ENCODE measurements at regions not wholly inside any gene's neighbourhood (a gene's known extent, or its start where the extent isn't known, plus 50 kb on each side); places are given as distances from the start of the nearest gene placed in this dataset.

GRCh38 chr1:219379691-219380090, 206.0 kb downstream of the LYPLAL1 start:
- H3K4me3 ChIP-seq (ENCODE audit: low read depth, low read length): no peak overlapping the region
- no peak for DNase-seq
- H3K36me3 ChIP-seq: no peaks in the 10 kb centered on the region
- H3K27me3 ChIP-seq (ENCODE audit: insufficient read depth, low read depth, severe bottlenecking): no peaks in the 10 kb centered on the region
- H3K27ac ChIP-seq: no peak overlapping the region
- TF ChIP-seq, protein P1, sequence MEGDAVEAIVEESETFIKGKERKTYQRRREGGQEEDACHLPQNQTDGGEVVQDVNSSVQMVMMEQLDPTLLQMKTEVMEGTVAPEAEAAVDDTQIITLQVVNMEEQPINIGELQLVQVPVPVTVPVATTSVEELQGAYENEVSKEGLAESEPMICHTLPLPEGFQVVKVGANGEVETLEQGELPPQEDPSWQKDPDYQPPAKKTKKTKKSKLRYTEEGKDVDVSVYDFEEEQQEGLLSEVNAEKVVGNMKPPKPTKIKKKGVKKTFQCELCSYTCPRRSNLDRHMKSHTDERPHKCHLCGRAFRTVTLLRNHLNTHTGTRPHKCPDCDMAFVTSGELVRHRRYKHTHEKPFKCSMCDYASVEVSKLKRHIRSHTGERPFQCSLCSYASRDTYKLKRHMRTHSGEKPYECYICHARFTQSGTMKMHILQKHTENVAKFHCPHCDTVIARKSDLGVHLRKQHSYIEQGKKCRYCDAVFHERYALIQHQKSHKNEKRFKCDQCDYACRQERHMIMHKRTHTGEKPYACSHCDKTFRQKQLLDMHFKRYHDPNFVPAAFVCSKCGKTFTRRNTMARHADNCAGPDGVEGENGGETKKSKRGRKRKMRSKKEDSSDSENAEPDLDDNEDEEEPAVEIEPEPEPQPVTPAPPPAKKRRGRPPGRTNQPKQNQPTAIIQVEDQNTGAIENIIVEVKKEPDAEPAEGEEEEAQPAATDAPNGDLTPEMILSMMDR (IDR thresholded peaks at IDR 0.05; ENCODE audit: low read depth, low read length): no peak
- no peaks in the 10 kb centered on the region for H3K9me3 ChIP-seq (ENCODE audit: severe bottlenecking)

GRCh38 chr1:219374636-219375035, 201.0 kb downstream of the LYPLAL1 start:
- Histone ChIP-seq H3K4me3 (ENCODE audit: low read depth, low read length) (no peak overlapping the region), H3K9me3 (ENCODE audit: severe bottlenecking) (no peaks in the 10 kb centered on the region), H3K27me3 (ENCODE audit: insufficient read depth, low read depth, severe bottlenecking) (no peaks in the 10 kb centered on the region), H3K27ac (no peak overlapping the region), H3K36me3 (no peaks in the 10 kb centered on the region)
- DNase-seq: no peak
- TF ChIP-seq, protein P1 (IDR thresholded peaks at IDR 0.05; ENCODE audit: low read depth, low read length): no peak

DNA sequence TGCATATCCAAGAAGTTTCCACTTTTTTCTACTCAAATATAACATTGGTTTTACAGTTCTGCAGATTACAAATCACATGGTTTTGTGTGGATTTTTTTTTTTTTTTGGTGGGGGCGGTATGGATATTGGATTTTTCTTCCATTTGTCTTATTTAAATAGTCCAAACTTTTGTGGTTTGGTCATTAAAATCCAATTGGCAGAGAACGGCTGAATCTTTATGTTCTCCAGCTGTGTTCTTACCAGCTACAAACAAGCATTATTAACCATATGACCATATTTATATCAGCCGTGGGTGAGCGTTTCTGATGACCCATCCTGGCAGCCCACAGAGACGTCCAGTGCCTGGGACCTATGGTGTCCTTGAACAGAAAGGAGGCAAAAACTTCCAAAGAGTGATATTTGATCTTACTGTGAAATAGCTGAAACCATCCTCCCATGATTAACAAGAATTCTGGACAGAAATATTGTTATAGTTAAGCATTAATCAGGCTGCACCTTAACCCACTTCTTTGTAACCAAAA, 200.4 kb downstream of the LYPLAL1 start:
- Histone ChIP-seq H3K27me3 (ENCODE audit: insufficient read depth, low read depth, severe bottlenecking) (no peaks in the 10 kb centered on the region), H3K4me3 (ENCODE audit: low read depth, low read length) (no peak overlapping the region), H3K27ac (no peak overlapping the region), H3K9me3 (ENCODE audit: severe bottlenecking) (no peaks in the 10 kb centered on the region), H3K36me3 (no peaks in the 10 kb centered on the region)
- no peak for DNase-seq
- TF ChIP-seq, protein P1 (IDR thresholded peaks at IDR 0.05; ENCODE audit: low read depth, low read length): no peak

DNA sequence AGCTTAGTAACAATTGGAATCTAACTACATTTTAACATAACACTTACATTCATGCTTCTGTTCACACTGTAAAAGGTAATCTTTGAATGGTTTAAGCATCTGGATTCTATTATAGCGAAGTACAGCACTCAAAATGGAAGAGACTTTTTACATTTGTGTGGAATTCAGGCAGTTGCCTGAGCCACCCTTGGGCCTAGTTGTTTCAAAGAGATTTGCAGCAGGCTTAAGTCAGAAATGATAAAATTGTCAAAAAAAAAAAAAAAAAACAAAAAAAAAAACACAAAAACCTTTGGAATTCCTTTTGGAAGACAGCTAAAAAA, 199.9 kb downstream of the LYPLAL1 start:
- Histone ChIP-seq H3K27me3 (ENCODE audit: insufficient read depth, low read depth, severe bottlenecking) (no peaks in the 10 kb centered on the region), H3K4me3 (ENCODE audit: low read depth, low read length) (no peak overlapping the region), H3K27ac (no peak overlapping the region), H3K36me3 (no peaks in the 10 kb centered on the region), H3K9me3 (ENCODE audit: severe bottlenecking) (no peaks in the 10 kb centered on the region)
- DNase-seq: no peak
- TF ChIP-seq, protein P1 (IDR thresholded peaks at IDR 0.05; ENCODE audit: low read depth, low read length): no peak

DNA sequence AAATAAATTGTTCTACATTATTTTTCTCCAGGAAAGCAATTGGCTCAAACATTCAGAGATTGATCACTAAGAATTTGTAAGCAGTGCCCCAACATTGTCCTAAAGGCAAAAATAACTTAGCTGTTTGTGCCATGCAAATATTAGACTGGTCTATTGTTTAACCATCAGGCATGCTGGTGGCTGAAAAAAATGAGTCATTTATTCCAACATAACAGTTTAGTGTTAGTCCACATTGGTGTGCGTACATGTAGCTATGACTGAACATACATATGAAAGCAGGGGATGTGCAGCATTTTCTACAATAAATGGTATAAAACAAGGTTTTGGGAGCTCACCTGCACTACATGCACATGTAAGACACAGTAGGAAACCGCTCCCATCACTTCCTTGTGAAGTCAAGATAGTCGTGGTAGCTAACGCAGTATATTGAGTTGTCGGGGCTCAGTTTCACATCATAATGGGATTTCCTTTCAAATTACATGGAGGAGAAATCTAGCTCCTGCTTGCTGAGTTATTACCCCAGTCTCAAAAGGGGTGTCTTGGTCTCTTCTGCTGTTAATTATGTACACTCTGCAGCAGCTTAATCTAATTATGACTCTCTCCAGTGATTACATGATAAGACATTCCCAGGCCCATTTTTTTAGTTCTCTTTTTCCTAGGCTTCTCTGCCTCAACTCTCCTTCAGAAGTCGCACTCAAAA, 199.4 kb downstream of the LYPLAL1 start:
- H3K27ac ChIP-seq: no peak overlapping the region
- TF ChIP-seq, protein P1 (IDR thresholded peaks at IDR 0.05; ENCODE audit: low read depth, low read length): no peak
- no peaks in the 10 kb centered on the region for H3K9me3 ChIP-seq (ENCODE audit: severe bottlenecking)
- no peaks in the 10 kb centered on the region for H3K36me3 ChIP-seq
- DNase-seq: no peak
- no peak overlapping the region for H3K4me3 ChIP-seq (ENCODE audit: low read depth, low read length)
- no peaks in the 10 kb centered on the region for H3K27me3 ChIP-seq (ENCODE audit: insufficient read depth, low read depth, severe bottlenecking)

- Histone ChIP-seq H3K27me3 (ENCODE audit: insufficient read depth, low read depth, severe bottlenecking) (no peaks in the 10 kb centered on the region), H3K27ac (no peak overlapping the region), H3K36me3 (no peaks in the 10 kb centered on the region), H3K9me3 (ENCODE audit: severe bottlenecking) (no peaks in the 10 kb centered on the region), H3K4me3 (ENCODE audit: low read depth, low read length) (no peak overlapping the region)
- DNase-seq: no peak
- TF ChIP-seq, protein P1 (IDR thresholded peaks at IDR 0.05; ENCODE audit: low read depth, low read length): no peak
Observed at GRCh38 chr1:219371471-219371870, 197.8 kb downstream of the LYPLAL1 start.

All from WERI-Rb-1 (cell line).